IMR-90 (cell line): ENCODE measurements at regions not wholly inside any gene's neighbourhood (a gene's known extent, or its start where the extent isn't known, plus 50 kb on each side); places are given as distances from the start of the nearest gene placed in this dataset.

ENCODE experiments used
- ATAC-seq: fragments of 200-7000 bp; cut with Tn5 transposase; 2 replicates; pipeline ENCODE4 v1.9.1; 2020; ENCODE audit warnings: low read depth, mild to moderate bottlenecking, moderate library complexity
- BruUV-seq: library from RNA; stranded (reverse); fragments of 400-500 nt; replicated peaks from 2 replicates; lab custom pipeline; 2021; lab: Mats Ljungman, UMichigan
- CTCF ChIA-PET: fragments of 300-600 bp; formaldehyde crosslinking; extraction: SDS; loops from one replicate; lab custom pipeline; 2021; ENCODE audit warnings: antibody characterized with exemption; lab: Yijun Ruan, JAX
- POLR2A ChIA-PET: fragments of 300-600 bp; sonication (Branson Sonifier 250); formaldehyde crosslinking; loops from one replicate; lab custom pipeline; 2022; ENCODE audit warnings: antibody characterized with exemption; ENCODE audit not compliant: unreplicated experiment; lab: Charles Lee
- DNase-seq: peaks from one replicate; pipeline ENCODE4 v3.0.0; 2013
- H2AFZ ChIP-seq: replicated peaks from 2 replicates; pipeline ENCODE3; 2013; ENCODE audit warnings: low read length, mild to moderate bottlenecking; ENCODE audit not compliant: poor library complexity
- H2AK5ac ChIP-seq: 2 replicates; pipeline ENCODE4 v1.6.1; 2013; ENCODE audit warnings: low read depth, low read length, inconsistent platforms
- H2AK9ac ChIP-seq: replicated peaks from 2 replicates; pipeline ENCODE3; 2013; ENCODE audit warnings: mild to moderate bottlenecking, low read depth, low read length, moderate library complexity; ENCODE audit not compliant: poor library complexity
- H2BK120ac ChIP-seq: 2 replicates; pipeline ENCODE4 v1.6.1; 2013; ENCODE audit warnings: low read depth, low read length, inconsistent platforms
- H2BK15ac ChIP-seq: 3 replicates; pipeline ENCODE4 v1.6.1; 2013; ENCODE audit warnings: low read depth, low read length, inconsistent platforms
- H2BK20ac ChIP-seq: 2 replicates; pipeline ENCODE4 v1.6.1; 2013; ENCODE audit warnings: low read depth, mild to moderate bottlenecking, inconsistent platforms, low read length, moderate library complexity
- H2BK5ac ChIP-seq: 2 replicates; pipeline ENCODE4 v1.6.1; 2013; ENCODE audit warnings: mild to moderate bottlenecking, low read depth, low read length, inconsistent platforms; ENCODE audit not compliant: poor library complexity, severe bottlenecking
- H3K14ac ChIP-seq: replicated peaks from 2 replicates; pipeline ENCODE4 v1.6.1; 2013; ENCODE audit warnings: low read depth, low read length, inconsistent platforms
- H3K18ac ChIP-seq: 2 replicates; pipeline ENCODE4 v1.6.1; 2013; ENCODE audit warnings: low read depth, low read length, control low read depth
- H3K23ac ChIP-seq: 2 replicates; pipeline ENCODE4 v1.6.1; 2013; ENCODE audit warnings: low read depth, low read length, inconsistent platforms
- H3K27ac ChIP-seq: 2 replicates; pipeline ENCODE4 v1.5.1; 2013; ENCODE audit warnings: mild to moderate bottlenecking, control low read depth, low read length; ENCODE audit not compliant: insufficient read depth
- H3K27me3 ChIP-seq: 2 replicates; pipeline ENCODE4 v1.6.1; 2013; ENCODE audit warnings: low read length; ENCODE audit not compliant: control insufficient read depth, insufficient read depth
- H3K36me3 ChIP-seq: 2 replicates; pipeline ENCODE4 v1.6.1; 2013; ENCODE audit warnings: low read length, mixed read lengths; ENCODE audit not compliant: control insufficient read depth, insufficient read depth
- H3K4ac ChIP-seq: 2 replicates; pipeline ENCODE4 v1.6.1; 2013; ENCODE audit warnings: low read depth, low read length, inconsistent platforms
- H3K4me1 ChIP-seq: 2 replicates; pipeline ENCODE4 v1.6.1; 2013; ENCODE audit warnings: low read length, mixed read lengths; ENCODE audit not compliant: control insufficient read depth, insufficient read depth
- H3K4me2 ChIP-seq: 2 replicates; pipeline ENCODE4 v1.6.1; 2013; ENCODE audit warnings: low read depth, mild to moderate bottlenecking, control low read depth, low read length, moderate library complexity
- H3K4me3 ChIP-seq: 2 replicates; pipeline ENCODE4 v1.5.1; 2013; ENCODE audit warnings: low read depth, mild to moderate bottlenecking, control low read depth, low read length, moderate library complexity; ENCODE audit not compliant: insufficient read depth
- H3K56ac ChIP-seq: 2 replicates; pipeline ENCODE4 v1.6.1; 2013; ENCODE audit warnings: low read length, inconsistent platforms; ENCODE audit not compliant: insufficient read depth; ENCODE audit errors: extremely low read depth
- H3K79me1 ChIP-seq, 2 experiments: 2 replicates each; pipeline ENCODE4 v1.6.1; 2013; ENCODE audit warnings: low read length in 2 of 2, inconsistent platforms in 1 of 2, low read depth in 1 of 2
- H3K9ac ChIP-seq: 2 replicates; pipeline ENCODE4 v1.6.1; 2013; ENCODE audit warnings: low read depth, low read length, control low read depth
- H3K9me1 ChIP-seq: 2 replicates; pipeline ENCODE4 v1.6.1; 2013; ENCODE audit warnings: low read length, inconsistent platforms; ENCODE audit not compliant: insufficient read depth
- H3K9me3 ChIP-seq: 2 replicates; pipeline ENCODE4 v1.6.1; 2013; ENCODE audit warnings: low read length; ENCODE audit not compliant: control insufficient read depth, insufficient read depth
- H4K20me1 ChIP-seq: 2 replicates; pipeline ENCODE4 v1.6.1; 2013; ENCODE audit warnings: low read length, inconsistent platforms; ENCODE audit not compliant: insufficient read depth
- H4K5ac ChIP-seq: 2 replicates; pipeline ENCODE4 v1.6.1; 2013; ENCODE audit warnings: mild to moderate bottlenecking, low read depth, low read length, control low read depth
- H4K8ac ChIP-seq, 2 experiments: 2 replicates each; pipeline ENCODE4 v1.6.1; 2013; ENCODE audit warnings: low read depth in 2 of 2, low read length in 2 of 2, control low read depth in 1 of 2, inconsistent platforms in 1 of 2
- H4K91ac ChIP-seq: 2 replicates; pipeline ENCODE4 v1.6.1; 2013; ENCODE audit warnings: low read depth, low read length, inconsistent platforms; ENCODE audit not compliant: insufficient read depth
- BHLHE40 ChIP-seq: fragments of 150-350 bp; IDR thresholded peaks from 2 replicates; pipeline ENCODE4 v1.6.1; 2016; ENCODE audit warnings: mild to moderate bottlenecking, low read depth, low read length
- CEBPB ChIP-seq: IDR thresholded peaks from 2 replicates; pipeline ENCODE4 v1.6.1; 2012; ENCODE audit warnings: low read depth, low read length, improper control_type of control experiment
- CHD1 ChIP-seq: IDR thresholded peaks from 2 replicates; pipeline ENCODE4 v1.6.1; 2012; ENCODE audit warnings: low read depth, low read length, improper control_type of control experiment
- CTCF ChIP-seq: conservative IDR thresholded peaks from 2 replicates; pipeline ENCODE4 v1.5.1; 2012; ENCODE audit warnings: mild to moderate bottlenecking, low read depth, low read length, improper control_type of control experiment
- ELK1 ChIP-seq: fragments of 150-350 bp; IDR thresholded peaks from 2 replicates; pipeline ENCODE4 v1.6.1; 2016; ENCODE audit warnings: low read depth, mild to moderate bottlenecking, low read length, moderate library complexity, borderline replicate concordance
- FOS ChIP-seq: fragments of 150-350 bp; IDR thresholded peaks from 2 replicates; pipeline ENCODE4 v1.6.1; 2016; ENCODE audit warnings: low read depth, low read length
- MAFK ChIP-seq: IDR thresholded peaks from 2 replicates; pipeline ENCODE4 v1.6.1; 2012; ENCODE audit warnings: low read depth, low read length, improper control_type of control experiment
- MAZ ChIP-seq: IDR thresholded peaks from 2 replicates; pipeline ENCODE4 v1.6.1; 2012; ENCODE audit warnings: low read depth, mild to moderate bottlenecking, low read length, improper control_type of control experiment, moderate library complexity, borderline replicate concordance
- MXI1 ChIP-seq: IDR thresholded peaks from 2 replicates; pipeline ENCODE4 v1.6.1; 2012; ENCODE audit warnings: low read depth, mild to moderate bottlenecking, low read length, moderate library complexity, borderline replicate concordance
- NFE2L2 ChIP-seq: fragments of 150-350 bp; IDR thresholded peaks from 2 replicates; pipeline ENCODE4 v1.6.1; 2016; ENCODE audit warnings: low read depth, mild to moderate bottlenecking, low read length
- POLR2A ChIP-seq: IDR thresholded peaks from 2 replicates; pipeline ENCODE4 v1.6.1; 2012; ENCODE audit warnings: mild to moderate bottlenecking, low read depth, low read length
- RAD21 ChIP-seq: IDR thresholded peaks from 2 replicates; pipeline ENCODE4 v1.6.1; 2012; ENCODE audit warnings: low read length, improper control_type of control experiment
- RCOR1 ChIP-seq: IDR thresholded peaks from 2 replicates; pipeline ENCODE4 v1.6.1; 2012; ENCODE audit warnings: mild to moderate bottlenecking, low read length, improper control_type of control experiment; ENCODE audit not compliant: insufficient replicate concordance
- RFX5 ChIP-seq: IDR thresholded peaks from 2 replicates; pipeline ENCODE4 v1.8.0; 2012; ENCODE audit warnings: low read depth, mild to moderate bottlenecking, low read length, moderate library complexity
- SMC3 ChIP-seq: fragments of 150-350 bp; IDR thresholded peaks from 2 replicates; pipeline ENCODE4 v1.6.1; 2016; ENCODE audit warnings: low read depth, mild to moderate bottlenecking, antibody characterized with exemption, low read length, moderate library complexity
- USF2 ChIP-seq: fragments of 150-350 bp; IDR thresholded peaks from 2 replicates; pipeline ENCODE4 v1.6.1; 2017; ENCODE audit warnings: mild to moderate bottlenecking, antibody characterized with exemption, low read length, low read depth
- WGBS, 2 experiments: methylation state at CpG; one replicate each; pipeline versions ENCODE4 v1.1.5 to v1.1.7; 2013; ENCODE audit warnings: missing lambda C conversion rate in 2 of 2; ENCODE audit not compliant: insufficient read length in 1 of 2; ENCODE audit errors: extremely low coverage in 2 of 2; 5-methylcytosine and 5-hydroxymethylcytosine counted together
- dilution Hi-C: fragments of 300-500 bp; cut with HindIII; formaldehyde crosslinking; loops from one replicate; pipeline ENCODE4 v1.14.3; 2018; ENCODE audit warnings: low sequenced_read_pairs; ENCODE audit not compliant: unreplicated experiment
- in situ Hi-C: fragments of 300-500 bp; cut with MboI; formaldehyde crosslinking; loops from 3 replicates; pipeline ENCODE4 v1.14.3; 2019; ENCODE audit warnings: low sequenced_read_pairs, inconsistent platforms, mixed read lengths
- intact Hi-C: fragments of 100-400 bp; cut with micrococcal nuclease; formaldehyde crosslinking; loops from 2 replicates; pipeline ENCODE4 v1.10.0; 2022

- Histone ChIP-seq H3K27me3 (no peaks in the 10 kb centered on the region), H3K4ac (no peak overlapping the region), H3K9me1 (no peaks in the 10 kb centered on the region), H2BK120ac (no peak overlapping the region), H3K56ac (no peak overlapping the region), H4K20me1 (no peaks in the 10 kb centered on the region), H3K4me1 (no peaks in the 10 kb centered on the region), H2BK20ac (no peak overlapping the region), H3K4me3 (no peak overlapping the region), H2AK5ac (no peak overlapping the region), H3K4me2 (no peak overlapping the region), H3K14ac (no peak overlapping the region), H3K9me3 (no peaks in the 10 kb centered on the region), H3K23ac (no peak overlapping the region), H2AFZ (no peak overlapping the region), H4K91ac (no peak overlapping the region), H2BK15ac (no peak overlapping the region), H3K36me3 (no peaks in the 10 kb centered on the region), H3K27ac (no peak overlapping the region), H3K79me1 (no peaks in the 10 kb centered on the region), H3K18ac (no peak overlapping the region), H4K8ac (no peak overlapping the region), H2AK9ac (no peak overlapping the region), H4K5ac (no peak overlapping the region), H2BK5ac (no peak overlapping the region), H3K9ac (no peak overlapping the region)
- POLR2A ChIA-PET, result no interaction called here
- in situ Hi-C loops, result no loop called here
- CTCF ChIA-PET, result no interaction called here
- DNase-seq, result no peak
- ATAC-seq, result no peak
- no CpG with 5 or more reads among the region's 1 CpG for WGBS, 2 experiments
- BruUV-seq, result no TSS peak
- intact Hi-C loops, result no loop called here
- TF ChIP-seq FOS (no peak), SMC3 (no peak), ELK1 (no peak), RFX5 (no peak), USF2 (no peak), POLR2A (no peak), MXI1 (no peak), CEBPB (no peak), CTCF (no peak), BHLHE40 (no peak), MAFK (no peak), CHD1 (no peak), MAZ (no peak), RCOR1 (no peak), RAD21 (no peak), NFE2L2 (no peak)
- dilution Hi-C loops, result no loop called here
Observed at GRCh38 chr7:85622059-85622458, 435.2 kb upstream of the SEMA3D start.
